GM18867 (cell line): ENCODE measurements at regions not wholly inside any gene's neighbourhood (a gene's known extent, or its start where the extent isn't known, plus 50 kb on each side); places are given as distances from the start of the nearest gene placed in this dataset.
"Not testable (repeated sequence)": the region's sequence is repeated elsewhere in the genome, so short reads cannot be mapped to it uniquely, and the experiment has no call there.

ENCODE experiments used
- ATAC-seq: cut with Tn5 transposase; IDR thresholded peaks from one replicate; pipeline ENCODE4 v1.9.1; 2021; ENCODE audit warnings: mild to moderate bottlenecking, moderate library complexity; ENCODE audit not compliant: unreplicated experiment

DNA sequence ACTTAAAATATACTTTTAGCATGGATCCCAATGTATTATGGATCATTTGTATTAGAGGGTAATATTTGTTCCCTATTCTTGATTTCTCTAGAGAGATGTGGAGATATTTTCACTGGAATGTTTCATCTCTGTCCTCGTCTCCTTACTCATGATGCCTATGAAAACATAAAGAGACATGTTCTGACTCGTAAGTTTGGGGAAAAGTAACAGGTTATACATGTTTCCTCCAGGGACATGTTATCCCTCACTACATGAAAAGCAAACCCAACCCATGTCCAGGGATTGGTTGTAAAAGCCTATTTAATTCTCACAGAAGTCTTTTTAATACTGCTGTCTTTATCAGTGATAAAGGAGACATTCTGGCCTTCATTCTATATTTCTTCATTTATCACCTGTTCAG is 621.4 kb downstream of the GABRG1 start:
- no peak for ATAC-seq

DNA sequence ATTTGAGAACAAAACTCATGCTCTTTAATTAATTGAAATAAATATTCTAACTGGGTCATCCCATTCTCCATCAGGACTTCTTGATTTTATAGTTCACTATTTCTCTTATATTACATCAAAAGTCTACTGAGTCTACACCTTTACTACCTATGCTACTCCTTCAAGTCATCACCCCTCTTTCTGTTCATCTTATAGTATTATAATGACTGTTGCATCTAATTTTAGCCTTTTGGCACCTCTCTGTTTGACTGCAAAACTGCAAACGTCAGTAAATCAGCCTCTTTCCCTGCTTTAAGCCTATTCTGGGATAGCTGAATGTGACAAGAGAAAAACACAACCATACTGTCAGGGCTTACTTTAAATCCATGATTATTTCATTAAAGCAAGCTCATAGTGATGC is 639.1 kb downstream of the GABRG1 start:
- no peak for ATAC-seq

GRCh38 chr4:45482346-45482745 is 641.5 kb downstream of the GABRG1 start:
- no peak for ATAC-seq

GRCh38 chr4:45477311-45477733 is 646.5 kb downstream of the GABRG1 start:
- no peak for ATAC-seq

DNA sequence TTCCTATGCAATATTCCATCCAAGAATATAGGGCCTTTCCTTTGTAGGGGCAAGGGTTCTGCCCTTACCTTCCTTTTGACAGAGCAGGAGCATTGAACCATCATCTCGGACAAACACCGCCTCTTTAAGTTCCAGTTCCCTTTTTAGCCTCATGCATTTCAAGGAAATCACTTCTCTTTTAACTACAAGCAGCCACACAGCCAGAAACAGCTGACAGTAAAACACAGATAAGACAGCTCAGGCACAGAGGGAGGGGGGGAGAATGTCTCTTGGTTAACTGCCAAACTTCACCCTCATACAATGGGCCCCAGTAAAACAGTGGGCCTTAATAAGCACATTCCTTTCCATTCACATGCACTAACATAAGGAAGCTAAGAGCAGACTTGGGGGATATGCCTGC is 648.3 kb downstream of the GABRG1 start:
- peak; percentile 82 for ATAC-seq

DNA sequence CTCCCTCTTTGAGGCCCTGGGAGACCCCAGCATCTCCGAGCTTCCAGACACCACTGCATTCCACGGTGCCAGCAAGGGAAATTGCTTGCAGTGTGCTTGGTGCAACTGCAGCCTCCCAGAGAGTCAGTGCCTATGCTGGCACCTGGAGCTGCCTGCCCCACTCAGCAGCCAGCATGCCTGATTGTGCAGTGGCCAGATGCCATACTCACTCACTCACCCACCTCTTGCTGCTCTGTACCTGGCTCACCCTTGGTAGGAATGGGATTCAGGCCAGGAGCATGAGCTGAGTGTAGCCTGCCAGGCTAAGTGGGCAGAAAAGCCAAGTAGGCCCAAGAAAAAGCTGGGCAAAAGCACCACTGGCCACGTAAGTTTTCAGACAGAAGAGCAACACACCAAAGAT is 651.4 kb downstream of the GABRG1 start:
- ATAC-seq = no peak

DNA sequence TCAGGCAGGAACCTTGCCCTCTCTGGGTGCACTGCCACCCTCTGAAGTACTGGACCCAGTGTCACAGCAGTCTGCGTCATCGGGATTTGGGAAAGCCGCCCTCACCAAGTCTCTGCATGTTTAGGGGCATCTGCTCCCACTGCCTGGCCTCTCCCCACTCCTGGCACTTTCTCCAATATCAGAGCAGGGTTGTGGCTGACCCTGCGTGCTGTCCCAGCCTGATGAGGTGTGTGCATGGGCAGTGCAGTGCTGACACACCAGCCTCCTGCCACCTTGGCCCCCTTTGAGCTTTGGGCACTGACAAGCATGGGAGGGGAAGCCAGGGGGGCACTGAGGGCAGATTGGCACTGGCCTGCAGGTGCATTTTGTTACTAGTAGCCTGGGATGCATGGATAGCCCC is 652.5 kb downstream of the GABRG1 start:
- ATAC-seq = no peak

DNA sequence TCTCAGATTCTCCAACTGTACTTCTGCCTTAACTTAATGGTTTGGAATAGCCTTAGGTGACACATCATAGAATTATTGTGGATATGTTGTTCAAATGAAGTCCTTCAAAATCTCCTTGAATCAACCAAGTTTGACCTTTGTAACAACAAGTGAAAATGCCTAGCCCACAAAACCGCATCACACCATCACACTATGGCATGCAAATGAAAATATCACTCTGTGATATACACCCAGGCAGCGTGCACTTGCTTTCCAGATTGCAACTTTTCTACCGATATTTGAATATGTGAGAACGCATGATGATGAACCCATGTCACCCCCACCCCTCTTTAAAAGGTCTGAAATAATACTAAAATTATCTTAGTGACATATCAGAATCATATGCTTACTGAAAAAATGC is 656.7 kb downstream of the GABRG1 start:
- ATAC-seq = peak; percentile 72

DNA sequence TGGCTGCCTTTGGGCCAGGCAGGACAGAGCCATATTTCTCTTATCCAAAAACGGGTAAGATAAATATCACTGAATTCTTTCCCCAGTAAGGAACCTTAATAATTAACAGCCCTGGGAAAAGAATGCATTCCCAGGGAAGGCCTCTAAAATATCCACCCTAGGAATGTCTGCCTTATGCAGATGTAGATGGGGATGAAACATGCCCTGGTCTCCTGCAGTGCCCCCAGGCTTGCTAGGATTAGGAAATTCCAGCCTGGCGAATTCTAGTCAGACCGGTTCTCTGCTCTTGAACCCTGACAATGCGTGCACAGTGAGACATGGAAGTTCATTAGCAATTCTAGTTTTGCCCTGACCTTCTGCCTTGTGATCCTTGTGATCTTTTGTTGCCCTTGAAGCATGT is 663.7 kb downstream of the GABRG1 start:
- not testable (repeated sequence) for ATAC-seq

- ATAC-seq = no peak
Measured at GRCh38 chr4:45455217-45455616, 668.6 kb downstream of the GABRG1 start.

GRCh38 chr4:45453258-45453853 is 670.5 kb downstream of the GABRG1 start:
- peak; percentile 85 for ATAC-seq

GRCh38 chr4:45442466-45442865 is 681.4 kb downstream of the GABRG1 start:
- peak; percentile 88 for ATAC-seq

DNA sequence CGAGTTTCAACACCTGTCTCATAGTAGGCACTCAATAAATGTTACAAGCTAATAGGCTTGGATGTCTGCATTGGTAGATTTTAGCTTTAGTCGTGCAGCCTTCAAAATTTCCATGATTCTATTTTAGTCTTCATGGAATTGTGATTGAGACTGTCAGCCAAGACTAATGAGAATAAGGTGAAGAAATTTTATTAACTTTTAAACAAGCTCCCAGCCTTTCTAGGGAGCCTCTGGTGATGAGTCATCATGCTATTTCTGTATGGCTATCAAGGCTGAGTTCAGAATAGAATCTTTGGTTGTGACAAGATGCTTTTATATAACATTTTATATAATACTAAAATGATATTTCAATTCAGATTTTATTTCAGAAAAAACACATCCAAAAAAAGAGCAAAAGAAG is 685.8 kb downstream of the GABRG1 start:
- ATAC-seq = no peak

DNA sequence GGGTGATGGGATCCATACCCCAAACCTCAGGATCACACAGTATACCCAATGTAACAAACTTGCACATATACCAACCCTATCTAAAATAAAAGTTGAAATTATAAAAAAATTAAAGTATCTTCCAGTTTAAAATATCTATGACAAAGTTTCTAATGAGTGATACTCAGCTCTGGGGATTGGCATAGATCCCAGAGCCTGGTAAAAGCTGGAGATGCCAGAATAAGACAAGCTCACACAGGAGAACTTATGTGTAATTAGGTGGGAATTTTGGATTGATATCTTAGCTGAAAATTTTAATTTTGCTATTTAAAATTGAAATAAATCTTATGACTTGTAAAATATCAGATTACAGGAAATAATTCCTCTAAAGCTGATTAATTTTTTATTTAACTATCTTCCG is 686.5 kb downstream of the GABRG1 start:
- ATAC-seq = no peak

GRCh38 chr4:45425135-45425534 is 698.7 kb downstream of the GABRG1 start:
- no peak for ATAC-seq

DNA sequence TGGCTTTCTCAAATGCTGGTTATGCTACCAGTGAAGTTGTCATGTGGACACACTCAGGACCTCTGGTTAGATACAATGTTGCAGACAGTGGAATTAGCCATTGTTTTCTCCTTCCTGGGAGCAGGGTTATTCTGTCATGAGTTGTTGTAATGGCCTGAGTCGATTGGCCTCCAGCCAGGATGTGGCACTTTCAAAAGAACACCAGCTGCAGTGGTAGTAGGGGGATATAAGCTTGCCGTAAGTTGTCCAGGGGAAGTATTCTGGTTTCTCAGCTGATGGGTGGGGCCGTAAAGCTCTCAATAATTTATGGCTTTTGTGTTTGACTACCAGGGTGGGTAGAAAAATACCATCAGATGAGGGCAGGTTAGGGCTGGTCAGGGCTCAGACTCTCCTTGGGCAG is 697.5 kb upstream of the GNPDA2 start:
- no peak for ATAC-seq

DNA sequence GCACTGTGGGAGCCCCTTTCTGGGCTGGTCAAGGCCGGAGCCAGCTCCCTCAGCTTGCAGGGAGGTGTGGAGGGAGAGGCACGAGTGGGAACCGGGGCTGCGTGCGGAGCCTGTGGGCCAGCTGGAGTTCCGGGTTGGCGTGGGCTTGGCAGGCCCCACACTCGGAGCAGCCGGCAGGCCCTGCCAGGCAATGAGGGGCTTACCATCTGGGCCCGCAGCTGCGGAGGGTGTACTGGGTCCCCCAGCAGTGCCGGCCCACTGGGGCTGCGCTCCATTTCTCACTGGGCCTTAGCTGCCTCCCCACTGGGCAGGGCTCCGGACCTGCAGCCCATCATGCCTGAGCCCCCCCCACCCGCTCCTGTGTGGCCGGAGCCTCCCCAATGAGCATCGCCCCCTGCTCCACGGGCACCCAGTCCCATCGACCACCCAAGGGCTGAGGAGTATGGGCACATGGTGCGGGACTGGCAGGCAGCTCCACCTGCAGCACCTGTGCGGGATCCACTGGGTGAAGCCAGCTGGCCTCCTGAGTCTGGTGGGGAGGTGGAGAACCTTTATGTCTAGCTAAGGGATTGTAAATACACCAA is 693.8 kb upstream of the GNPDA2 start:
- ATAC-seq = not testable (repeated sequence)

DNA sequence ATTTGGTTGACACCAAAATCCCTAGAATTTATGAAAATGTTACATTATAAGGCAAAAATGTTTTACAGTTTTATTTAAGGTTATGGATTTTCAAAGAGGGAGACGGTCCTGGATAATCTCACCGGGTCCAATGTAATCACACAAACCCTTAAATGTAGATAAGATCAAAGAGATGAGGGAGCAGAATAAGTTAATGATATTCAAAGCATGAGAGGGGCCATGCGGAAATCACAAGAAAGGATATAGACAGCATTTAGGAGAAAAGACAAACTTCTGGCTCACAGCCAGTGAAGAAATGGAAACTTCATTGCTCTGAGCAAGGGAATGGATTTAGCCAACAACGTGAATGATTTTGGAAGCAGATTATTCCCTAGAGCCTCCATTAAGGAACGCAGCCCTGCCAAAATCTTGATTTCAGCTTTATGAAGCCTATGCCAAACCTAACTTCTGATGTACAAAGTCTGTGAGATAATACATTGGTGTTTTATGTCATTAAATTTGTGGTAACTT is 684.4 kb upstream of the GNPDA2 start:
- no peak for ATAC-seq

DNA sequence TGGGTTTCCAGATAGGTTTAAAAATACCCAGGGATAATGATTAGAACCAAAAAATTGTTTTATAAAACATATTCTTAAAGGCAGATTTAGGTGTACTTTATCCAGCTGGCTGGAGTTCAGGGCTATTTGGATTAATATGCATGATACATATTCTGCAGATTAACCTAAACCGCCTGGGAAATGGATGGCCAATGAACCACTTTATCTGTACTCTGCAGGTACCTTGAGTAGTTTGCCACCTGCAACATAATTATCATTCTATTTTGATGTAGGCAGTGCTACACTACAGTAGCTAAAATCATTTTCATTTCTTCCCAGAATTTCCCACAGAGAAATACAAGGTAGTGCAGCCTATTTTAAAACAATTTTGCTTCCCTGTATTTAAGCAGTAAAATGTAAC is 683.2 kb upstream of the GNPDA2 start:
- no peak for ATAC-seq

- no peak for ATAC-seq
Measured at GRCh38 chr4:45408996-45409395, 682.6 kb upstream of the GNPDA2 start.

DNA sequence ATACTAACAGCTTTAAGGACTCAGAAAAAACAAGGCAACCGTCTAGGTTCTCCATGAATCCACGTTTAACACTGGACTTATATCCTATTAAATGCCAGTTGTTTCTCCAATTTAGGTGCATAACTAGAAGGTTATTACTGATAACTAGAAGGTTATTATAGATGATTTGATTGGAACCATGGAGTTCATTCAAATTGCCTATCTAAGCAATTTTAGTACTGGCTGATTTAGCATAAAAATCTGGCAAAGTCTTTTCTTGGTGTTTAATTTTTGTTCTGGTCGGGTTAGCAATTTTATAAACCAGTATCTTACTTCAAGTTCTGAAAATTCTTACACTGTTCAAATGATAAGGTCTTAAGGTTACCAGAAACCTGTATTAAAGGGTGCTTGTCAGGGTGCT is 672.8 kb upstream of the GNPDA2 start:
- ATAC-seq = no peak

- ATAC-seq = peak; percentile 82
Measured at GRCh38 chr4:45385306-45385705, 659.0 kb upstream of the GNPDA2 start.

DNA sequence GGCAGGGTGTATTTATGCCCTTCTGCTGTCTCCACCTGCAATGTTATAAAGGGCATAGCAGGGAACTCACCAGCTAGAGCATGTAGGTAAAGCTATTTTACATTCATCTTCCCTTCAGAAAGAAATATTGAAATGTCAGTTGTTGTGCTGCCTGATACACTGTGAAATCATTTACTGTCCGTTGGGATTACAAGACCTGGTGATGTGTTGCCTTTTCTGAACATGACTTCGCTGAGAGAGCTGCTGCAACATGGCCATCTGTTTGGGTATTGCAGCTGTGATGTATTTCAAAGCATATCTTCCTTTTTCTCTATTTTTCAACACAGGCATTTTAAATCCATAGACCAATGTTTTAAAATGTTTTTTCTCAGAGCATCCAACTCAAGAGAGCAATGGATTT is 644.1 kb upstream of the GNPDA2 start:
- no peak for ATAC-seq
